SH-SY5Y (cell line): ENCODE measurements at regions not wholly inside any gene's neighbourhood (a gene's known extent, or its start where the extent isn't known, plus 50 kb on each side); places are given as distances from the start of the nearest gene placed in this dataset.

ENCODE experiments used
- GATA2 ChIP-seq: IDR thresholded peaks from 2 replicates; pipeline ENCODE4 v1.6.1; 2011; ENCODE audit warnings: mild to moderate bottlenecking, low read depth, low read length
- GATA3 ChIP-seq: IDR thresholded peaks from 2 replicates; pipeline ENCODE4 v1.6.1; 2011; ENCODE audit warnings: low read depth, mild to moderate bottlenecking, low read length, moderate library complexity

GRCh38 chr3:159632851-159633250 is 355.8 kb upstream of the IL12A start:
- TF ChIP-seq GATA2 = no peak
- TF ChIP-seq GATA3 = no peak

- TF ChIP-seq GATA3 (no peak), GATA2 (no peak)
Measured at GRCh38 chr3:159634483-159634882, 354.2 kb upstream of the IL12A start.

- TF ChIP-seq GATA3 = no peak
- no peak for TF ChIP-seq GATA2
Measured at GRCh38 chr3:159635047-159635641, 353.5 kb upstream of the IL12A start.

GRCh38 chr3:159637883-159638542 is 350.6 kb upstream of the IL12A start:
- TF ChIP-seq GATA2 = no peak

GRCh38 chr3:159640225-159640624 is 348.4 kb upstream of the IL12A start:
- TF ChIP-seq GATA2 = no peak
- no peak for TF ChIP-seq GATA3

- TF ChIP-seq GATA2 (no peak), GATA3 (no peak)
Measured at GRCh38 chr3:159643406-159643805, 345.2 kb upstream of the IL12A start.

GRCh38 chr3:159645874-159646273 is 342.8 kb upstream of the IL12A start:
- TF ChIP-seq GATA2 = no peak
- no peak for TF ChIP-seq GATA3

- TF ChIP-seq GATA2 = no peak
- no peak for TF ChIP-seq GATA3
Measured at GRCh38 chr3:159649951-159650350, 338.7 kb upstream of the IL12A start.

- TF ChIP-seq GATA3 = no peak
- no peak for TF ChIP-seq GATA2
Measured at GRCh38 chr3:159650726-159651125, 337.9 kb upstream of the IL12A start.

- TF ChIP-seq GATA2 (no peak), GATA3 (no peak)
Measured at GRCh38 chr3:159652452-159652851, 336.2 kb upstream of the IL12A start.

GRCh38 chr3:159654183-159655134 is 334.2 kb upstream of the IL12A start:
- TF ChIP-seq GATA3 (no peak), GATA2 (no peak)

GRCh38 chr3:159655202-159655601 is 333.4 kb upstream of the IL12A start:
- TF ChIP-seq GATA2 = no peak
- TF ChIP-seq GATA3 = no peak

- TF ChIP-seq GATA3 (no peak), GATA2 (no peak)
Measured at GRCh38 chr3:159657176-159657575, 331.5 kb upstream of the IL12A start.

- TF ChIP-seq GATA3 (no peak), GATA2 (no peak)
Measured at GRCh38 chr3:159657629-159658028, 331.0 kb upstream of the IL12A start.

GRCh38 chr3:159660326-159660725 is 328.3 kb upstream of the IL12A start:
- TF ChIP-seq GATA2 (no peak), GATA3 (no peak)

GRCh38 chr3:159660901-159661300 is 327.7 kb upstream of the IL12A start:
- TF ChIP-seq GATA2 (no peak), GATA3 (no peak)
